ENCODE measurements at regions not wholly inside any gene's neighbourhood (a gene's known extent, or its start where the extent isn't known, plus 50 kb on each side); places are given as distances from the start of the nearest gene placed in this dataset.

GRCh38 chr5:87081016-87081415 is 186.7 kb upstream of the RASA1 start:
- Histone ChIP-seq H3K4me2 (ENCODE audit: low read depth, low read length) (no peak overlapping the region), H3K56ac (ENCODE audit: extremely low read depth, insufficient read depth, low read length) (no peak overlapping the region), H2AFZ (replicated peaks; ENCODE audit: low read length, poor library complexity) (no peak overlapping the region), H2BK120ac (ENCODE audit: low read depth, low read length) (no peak overlapping the region), H3K27ac (ENCODE audit: insufficient read depth, low read length) (no peak overlapping the region), H3K4me3 (ENCODE audit: insufficient read depth, low read depth, low read length) (no peak overlapping the region), H3K9me3 (ENCODE audit: control insufficient read depth, insufficient read depth, low read length) (no peaks in the 10 kb centered on the region), H4K20me1 (ENCODE audit: insufficient read depth, low read length) (no peaks in the 10 kb centered on the region), H4K8ac (ENCODE audit: low read depth in 2 of 2, low read length in 2 of 2) (no peak overlapping the region), H3K4me1 (ENCODE audit: control insufficient read depth, insufficient read depth, low read length) (no peaks in the 10 kb centered on the region), H3K4ac (ENCODE audit: low read depth, low read length) (no peak overlapping the region), H3K23ac (ENCODE audit: low read depth, low read length) (no peak overlapping the region), H3K9ac (ENCODE audit: low read depth, low read length) (no peak overlapping the region), H2BK20ac (ENCODE audit: low read depth, low read length) (no peak overlapping the region), H2BK15ac (ENCODE audit: low read depth, low read length) (no peak overlapping the region), H4K91ac (ENCODE audit: insufficient read depth, low read depth, low read length) (no peak overlapping the region), H2AK9ac (replicated peaks; ENCODE audit: low read depth, low read length, poor library complexity) (no peak overlapping the region), H3K9me1 (ENCODE audit: insufficient read depth, low read length) (no peaks in the 10 kb centered on the region), H3K14ac (replicated peaks; ENCODE audit: low read depth, low read length) (no peak overlapping the region), H2AK5ac (ENCODE audit: low read depth, low read length) (no peak overlapping the region), H3K18ac (ENCODE audit: low read depth, low read length) (no peak overlapping the region), H3K79me1 (ENCODE audit: low read depth in 1 of 2, low read length in 2 of 2) (no peaks in the 10 kb centered on the region), H3K27me3 (ENCODE audit: control insufficient read depth, insufficient read depth, low read length) (no peaks in the 10 kb centered on the region), H3K36me3 (ENCODE audit: control insufficient read depth, insufficient read depth, low read length) (no peaks in the 10 kb centered on the region), H4K5ac (ENCODE audit: low read depth, low read length) (no peak overlapping the region), H2BK5ac (ENCODE audit: low read depth, low read length, poor library complexity, severe bottlenecking) (no peak overlapping the region)
- intact Hi-C loops (cut with micrococcal nuclease) = no loop called here
- in situ Hi-C loops (cut with MboI; ENCODE audit: low sequenced_read_pairs) = no loop called here
- BruUV-seq (replicated peaks) = no TSS peak
- ATAC-seq (ENCODE audit: low read depth) (no peak), DNase-seq (no peak)
- no CpG with 5 or more reads among the region's 3 CpGs for WGBS, 2 experiments (ENCODE audit: extremely low coverage in 2 of 2, insufficient read length in 1 of 2)
- ChIA-PET CTCF (interaction anchor here (1.0 kb wide), 1 partner anchor 15 kb away, joined by 3 read pairs; no protein-coding TSS in a partner anchor), POLR2A (ENCODE audit: unreplicated experiment) (interaction anchor here (0.5 kb wide), 1 partner anchor 248 kb away, joined by 24 read pairs; no protein-coding TSS in a partner anchor)
- dilution Hi-C loops (cut with HindIII; ENCODE audit: low sequenced_read_pairs, unreplicated experiment) = no loop called here
- TF ChIP-seq FOS (IDR thresholded peaks at IDR 0.05; ENCODE audit: low read depth, low read length) (no peak), POLR2A (IDR thresholded peaks at IDR 0.05; ENCODE audit: low read depth, low read length) (no peak), CTCF (conservative IDR thresholded peaks at IDR 0.05; ENCODE audit: low read depth, low read length) (no peak), RAD21 (IDR thresholded peaks at IDR 0.05; ENCODE audit: low read length) (no peak), CHD1 (IDR thresholded peaks at IDR 0.05; ENCODE audit: low read depth, low read length) (no peak), RFX5 (IDR thresholded peaks at IDR 0.05; ENCODE audit: low read depth, low read length) (no peak), MAZ (IDR thresholded peaks at IDR 0.05; ENCODE audit: borderline replicate concordance, low read depth, low read length) (no peak), MAFK (IDR thresholded peaks at IDR 0.05; ENCODE audit: low read depth, low read length) (no peak), CEBPB (IDR thresholded peaks at IDR 0.05; ENCODE audit: low read depth, low read length) (no peak), USF2 (IDR thresholded peaks at IDR 0.05; ENCODE audit: low read depth, low read length) (no peak), SMC3 (IDR thresholded peaks at IDR 0.05; ENCODE audit: low read depth, low read length) (no peak), BHLHE40 (IDR thresholded peaks at IDR 0.05; ENCODE audit: low read depth, low read length) (no peak)
